RWPE1 (cell line): ENCODE measurements at regions not wholly inside any gene's neighbourhood (a gene's known extent, or its start where the extent isn't known, plus 50 kb on each side); places are given as distances from the start of the nearest gene placed in this dataset.

Source experiments
- CTCF ChIA-PET: fragments of 350-600 bp; sonication (Branson Sonifier 250); formaldehyde crosslinking; extraction: SDS; loops from one replicate; lab custom pipeline; 2021; lab: Yijun Ruan, JAX
- POLR2A ChIA-PET: fragments of 400-600 bp; formaldehyde crosslinking; extraction: SDS; loops from one replicate; lab custom pipeline; 2020; ENCODE audit warnings: antibody characterized with exemption; ENCODE audit not compliant: low non-redundant PET; lab: Yijun Ruan, JAX
- DNase-seq: peaks from one replicate; pipeline ENCODE4 v3.0.0; 2012; ENCODE audit warnings: low spot score
- H3K27ac ChIP-seq: fragments of 450-650 bp; 2 replicates; pipeline ENCODE4 v1.5.1; 2017
- CTCF ChIP-seq: fragments of 450-650 bp; conservative IDR thresholded peaks from 2 replicates; pipeline ENCODE4 v1.5.1; 2017; ENCODE audit warnings: low read depth, mild to moderate bottlenecking

- H3K27ac ChIP-seq: no peak overlapping the region
- POLR2A ChIA-PET: no interaction called here
- CTCF ChIA-PET: interaction anchor here (0.6 kb wide), 1 partner anchor 1980 kb away, joined by 3 read pairs; no protein-coding TSS in a partner anchor
- no peak for TF ChIP-seq CTCF
- no peak for DNase-seq
Observed at GRCh38 chrX:43604753-43605152, 51.3 kb upstream of the MAOA start.

GRCh38 chrX:43605351-43605750 is 50.7 kb upstream of the MAOA start:
- DNase-seq: no peak
- CTCF ChIA-PET: no interaction called here
- TF ChIP-seq CTCF: no peak
- POLR2A ChIA-PET: no interaction called here
- no peak overlapping the region for H3K27ac ChIP-seq
